K562 (cell line): ENCODE measurements at regions not wholly inside any gene's neighbourhood (a gene's known extent, or its start where the extent isn't known, plus 50 kb on each side); places are given as distances from the start of the nearest gene placed in this dataset.

ENCODE experiments used
- ATAC-seq: fragments of 200-7000 bp; cut with Tn5 transposase; 3 replicates; pipeline ENCODE4 v1.9.1; 2020; ENCODE audit warnings: moderate library complexity
- BruUV-seq: library from RNA; stranded (reverse); fragments of 400-500 nt; replicated peaks from 2 replicates; lab custom pipeline; 2021; lab: Mats Ljungman, UMichigan
- CTCF ChIA-PET: fragments of 300-600 bp; formaldehyde crosslinking; extraction: SDS; loops from one replicate; lab custom pipeline; 2021; ENCODE audit warnings: low intra/inter-chr PET ratio; lab: Yijun Ruan, JAX
- POLR2A ChIA-PET: fragments of 300-600, 350-650 bp; sonication (Branson Sonifier 250); formaldehyde crosslinking; extraction: SDS; loops from one replicate; lab custom pipeline; 2021; ENCODE audit warnings: antibody characterized with exemption, inconsistent platforms; lab: Yijun Ruan, JAX
- DNase-seq, 4 experiments: peaks; one replicate each; pipeline versions ENCODE4 v3.0.0 to v3.0.0-alpha.2; 2011 to 2018; ENCODE audit warnings: low spot score in 3 of 4, mixed read lengths in 3 of 4; ENCODE audit errors: extremely low read depth in 1 of 4
- FAIRE-seq: peaks from 2 replicates; lab custom pipeline; 2011; peaks lifted over from hg19 to GRCh38; lab: Jason Lieb, UNC
- H2AFZ ChIP-seq: 2 replicates; pipeline ENCODE4 v1.6.0; 2011; ENCODE audit warnings: low read depth, low read length, control low read depth, inconsistent platforms
- H3K27ac ChIP-seq: fragments of 200-600 bp; 3 replicates; pipeline ENCODE4 v1.8.0; 2011; ENCODE audit warnings: low read depth, mild to moderate bottlenecking, control low read depth, inconsistent platforms, low read length, moderate library complexity, mixed read lengths; ENCODE audit errors: extremely low read depth
- H3K27me3 ChIP-seq, 2 experiments: fragments of 300-600 bp in 1 of 2; 2 replicates in 1 of 2; 3 replicates in 1 of 2; pipeline versions ENCODE4 v1.6.0 to v1.8.0; 2011; ENCODE audit warnings: inconsistent platforms in 2 of 2, low read length in 2 of 2, mild to moderate bottlenecking in 1 of 2, mixed read lengths in 1 of 2, moderate library complexity in 1 of 2; ENCODE audit not compliant: control insufficient read depth in 2 of 2, insufficient read depth in 2 of 2
- H3K36me3 ChIP-seq: fragments of 300-600 bp; 3 replicates; pipeline ENCODE4 v1.8.0; 2011; ENCODE audit warnings: mild to moderate bottlenecking, low read length, inconsistent platforms; ENCODE audit not compliant: control insufficient read depth, insufficient read depth
- H3K4me1 ChIP-seq, 2 experiments: fragments of 200-600 bp in 1 of 2; replicated peaks in 1 of 2; 2 replicates in 1 of 2; 3 replicates in 1 of 2; pipeline versions ENCODE4 v1.5.1 to v1.8.0; 2011; ENCODE audit warnings: inconsistent platforms in 2 of 2, low read length in 2 of 2, mild to moderate bottlenecking in 1 of 2, mixed read lengths in 1 of 2, moderate library complexity in 1 of 2; ENCODE audit not compliant: control insufficient read depth in 2 of 2, insufficient read depth in 2 of 2
- H3K4me2 ChIP-seq: 2 replicates; pipeline ENCODE4 v1.6.1; 2011; ENCODE audit warnings: low read length, control low read depth, inconsistent platforms, mixed read lengths; ENCODE audit not compliant: insufficient read depth
- H3K4me3 ChIP-seq: fragments of 200-600 bp; sonication (generic), shearing (Covaris generic); 2 replicates; pipeline ENCODE4 v1.5.1; 2016; ENCODE audit warnings: control low read depth, inconsistent platforms
- H3K79me2 ChIP-seq: fragments of 200-600 bp; 3 replicates; pipeline ENCODE4 v1.8.0; 2011; ENCODE audit warnings: low read length, inconsistent platforms; ENCODE audit not compliant: control insufficient read depth, insufficient read depth
- H3K9ac ChIP-seq, 2 experiments: 2 replicates each; pipeline versions ENCODE4 v1.6.0 to v1.6.1; 2011; ENCODE audit warnings: low read depth in 2 of 2, low read length in 2 of 2, control low read depth in 1 of 2, inconsistent platforms in 1 of 2, mild to moderate bottlenecking in 1 of 2, mixed read lengths in 1 of 2; ENCODE audit not compliant: insufficient read depth in 1 of 2
- H3K9me1 ChIP-seq: one replicate; pipeline ENCODE4 v1.6.0; 2011; ENCODE audit warnings: inconsistent platforms, mild to moderate bottlenecking, low read length, moderate library complexity; ENCODE audit not compliant: control insufficient read depth, insufficient read depth
- H3K9me3 ChIP-seq: replicated peaks from 2 replicates; pipeline ENCODE4 v1.5.1; 2011; ENCODE audit warnings: low read depth, low read length, inconsistent platforms; ENCODE audit not compliant: control insufficient read depth, insufficient read depth
- H4K20me1 ChIP-seq: replicated peaks from 2 replicates; pipeline ENCODE4 v1.6.1; 2011; ENCODE audit warnings: low read length, inconsistent platforms, mixed read lengths; ENCODE audit not compliant: control insufficient read depth, insufficient read depth
- ASH1L ChIP-seq: fragments of 450-650 bp; IDR thresholded peaks from 2 replicates; pipeline ENCODE4 v1.6.1; 2018; ENCODE audit warnings: borderline replicate concordance, mild to moderate bottlenecking, low read depth; ENCODE audit not compliant: partially characterized antibody
- CBFA2T3 ChIP-seq: fragments of 450-650 bp; IDR thresholded peaks from 2 replicates; pipeline ENCODE4 v1.6.1; 2017
- DIDO1 ChIP-seq: fragments of 450-650 bp; IDR thresholded peaks from 2 replicates; pipeline ENCODE4 v1.6.1; 2016; ENCODE audit warnings: low read depth, missing biosample characterization, missing genetic modification characterization
- DNMT1 ChIP-seq: fragments of 450-650 bp; IDR thresholded peaks from 2 replicates; pipeline ENCODE4 v1.6.1; 2016; ENCODE audit warnings: antibody characterized with exemption, mild to moderate bottlenecking
- MYC ChIP-seq, 2 experiments: fragments of 250-450 bp in 1 of 2; sonication (Bioruptor Pico) in 1 of 2; IDR thresholded peaks; 2 replicates each; pipeline versions ENCODE4 v1.5.1 to v1.6.1; 2012 to 2021; ENCODE audit warnings: low read depth in 2 of 2, borderline replicate concordance in 1 of 2, improper control_type of control experiment in 1 of 2, low read length in 1 of 2, mild to moderate bottlenecking in 1 of 2, moderate library complexity in 1 of 2
- NONO ChIP-seq, 2 experiments: fragments of 200-400 bp in 1 of 2; fragments of 450-650 bp in 1 of 2; formaldehyde crosslinking in 1 of 2; IDR thresholded peaks; 2 replicates each; pipeline ENCODE4 v1.6.1; 2017; ENCODE audit warnings: low read depth in 2 of 2, mild to moderate bottlenecking in 2 of 2, moderate library complexity in 2 of 2, low read length in 1 of 2
- SREBF1 ChIP-seq: fragments of 150-350 bp; IDR thresholded peaks from 2 replicates; pipeline ENCODE4 v1.6.1; 2014; ENCODE audit warnings: antibody characterized with exemption, low read depth, low read length, borderline replicate concordance
- WGBS: fragments of 100-300 bp; shearing (Covaris generic); methylation state at CpG from one replicate; pipeline ENCODE4 v1.1.6; 2016; ENCODE audit warnings: low coverage, mixed read lengths; ENCODE audit not compliant: insufficient coverage; ENCODE audit errors: missing lambda C conversion rate; 5-methylcytosine and 5-hydroxymethylcytosine counted together
- in situ Hi-C: fragments of 300-500 bp; cut with MboI; formaldehyde crosslinking; loops from 4 replicates; pipeline ENCODE4 v1.15.0; 2018; ENCODE audit warnings: inconsistent platforms, mixed read lengths
- intact Hi-C: fragments of 100-400 bp; cut with micrococcal nuclease; formaldehyde crosslinking; loops from 2 replicates; pipeline ENCODE4 v1.14.2; 2022
- TF ChIP-seq, protein P1 (sequence below): sonication (generic); formaldehyde crosslinking; IDR thresholded peaks from 2 replicates; pipeline ENCODE4 v1.8.0; 2023; ENCODE audit warnings: mild to moderate bottlenecking, missing genetic modification reagents
- TF ChIP-seq, protein P2 (sequence below), 2 experiments: fragments of 150-350 bp in 1 of 2; IDR thresholded peaks; 2 replicates each; pipeline ENCODE4 v1.6.1; 2012 to 2016; ENCODE audit warnings: low read depth in 2 of 2, low read length in 2 of 2, mild to moderate bottlenecking in 1 of 2, moderate library complexity in 1 of 2
- TF ChIP-seq, protein P3 (sequence below): fragments of 450-650 bp; formaldehyde crosslinking; IDR thresholded peaks from 2 replicates; pipeline ENCODE4 v1.4.0; 2020; ENCODE audit warnings: mild to moderate bottlenecking
- TF ChIP-seq, protein P4 (sequence below): fragments of 250-450 bp; sonication (Bioruptor Pico); IDR thresholded peaks from 2 replicates; pipeline ENCODE4 v1.9.0; 2021; ENCODE audit warnings: mild to moderate bottlenecking

DNA sequence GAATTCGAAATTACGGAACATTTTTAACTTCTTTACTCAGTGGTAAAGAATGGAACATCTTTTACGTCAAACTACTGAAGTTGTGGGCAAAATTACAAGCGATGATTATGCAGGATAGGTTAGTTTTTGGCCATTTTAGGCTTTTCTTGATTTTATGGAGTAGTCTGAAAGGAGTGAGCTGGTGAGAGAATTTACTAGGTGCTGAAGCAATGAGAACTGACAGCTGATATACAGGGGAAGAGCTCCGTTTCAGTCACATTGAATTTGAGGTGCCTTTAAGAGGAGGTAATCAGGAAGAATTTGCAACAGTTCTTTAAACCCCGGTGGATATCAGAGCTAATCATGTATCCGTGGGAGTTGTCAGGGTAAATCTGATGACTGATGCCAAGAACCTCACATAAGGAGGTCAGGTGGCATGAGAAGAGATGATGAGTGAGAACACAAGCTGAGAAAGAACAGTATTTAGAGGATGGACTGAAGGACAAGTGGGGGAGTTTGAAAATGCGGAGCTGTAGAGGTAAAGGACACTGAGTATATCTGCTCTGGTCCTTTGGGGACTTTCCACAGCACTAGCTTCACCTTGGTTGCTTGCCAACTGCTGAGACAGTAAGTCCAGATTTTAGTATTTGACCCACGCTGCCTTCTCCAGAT is 104.3 kb downstream of the AHR start (continued):
- TF ChIP-seq, protein P1, sequence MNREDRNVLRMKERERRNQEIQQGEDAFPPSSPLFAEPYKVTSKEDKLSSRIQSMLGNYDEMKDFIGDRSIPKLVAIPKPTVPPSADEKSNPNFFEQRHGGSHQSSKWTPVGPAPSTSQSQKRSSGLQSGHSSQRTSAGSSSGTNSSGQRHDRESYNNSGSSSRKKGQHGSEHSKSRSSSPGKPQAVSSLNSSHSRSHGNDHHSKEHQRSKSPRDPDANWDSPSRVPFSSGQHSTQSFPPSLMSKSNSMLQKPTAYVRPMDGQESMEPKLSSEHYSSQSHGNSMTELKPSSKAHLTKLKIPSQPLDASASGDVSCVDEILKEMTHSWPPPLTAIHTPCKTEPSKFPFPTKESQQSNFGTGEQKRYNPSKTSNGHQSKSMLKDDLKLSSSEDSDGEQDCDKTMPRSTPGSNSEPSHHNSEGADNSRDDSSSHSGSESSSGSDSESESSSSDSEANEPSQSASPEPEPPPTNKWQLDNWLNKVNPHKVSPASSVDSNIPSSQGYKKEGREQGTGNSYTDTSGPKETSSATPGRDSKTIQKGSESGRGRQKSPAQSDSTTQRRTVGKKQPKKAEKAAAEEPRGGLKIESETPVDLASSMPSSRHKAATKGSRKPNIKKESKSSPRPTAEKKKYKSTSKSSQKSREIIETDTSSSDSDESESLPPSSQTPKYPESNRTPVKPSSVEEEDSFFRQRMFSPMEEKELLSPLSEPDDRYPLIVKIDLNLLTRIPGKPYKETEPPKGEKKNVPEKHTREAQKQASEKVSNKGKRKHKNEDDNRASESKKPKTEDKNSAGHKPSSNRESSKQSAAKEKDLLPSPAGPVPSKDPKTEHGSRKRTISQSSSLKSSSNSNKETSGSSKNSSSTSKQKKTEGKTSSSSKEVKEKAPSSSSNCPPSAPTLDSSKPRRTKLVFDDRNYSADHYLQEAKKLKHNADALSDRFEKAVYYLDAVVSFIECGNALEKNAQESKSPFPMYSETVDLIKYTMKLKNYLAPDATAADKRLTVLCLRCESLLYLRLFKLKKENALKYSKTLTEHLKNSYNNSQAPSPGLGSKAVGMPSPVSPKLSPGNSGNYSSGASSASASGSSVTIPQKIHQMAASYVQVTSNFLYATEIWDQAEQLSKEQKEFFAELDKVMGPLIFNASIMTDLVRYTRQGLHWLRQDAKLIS (CRISPR knock-in tag): no peak
- TF ChIP-seq DIDO1: no peak
- TF ChIP-seq CBFA2T3: no peak
- no peak for TF ChIP-seq NONO (IDR thresholded peaks at IDR 0.05; ENCODE audit: low read depth in 2 of 2, low read length in 1 of 2)
- TF ChIP-seq DNMT1: no peak
- no peak for TF ChIP-seq MYC (IDR thresholded peaks at IDR 0.05; ENCODE audit: low read depth, low read length)
- TF ChIP-seq MYC (CRISPR knock-in tag; IDR thresholded peaks at IDR 0.05; ENCODE audit: borderline replicate concordance, low read depth): no peak

DNA sequence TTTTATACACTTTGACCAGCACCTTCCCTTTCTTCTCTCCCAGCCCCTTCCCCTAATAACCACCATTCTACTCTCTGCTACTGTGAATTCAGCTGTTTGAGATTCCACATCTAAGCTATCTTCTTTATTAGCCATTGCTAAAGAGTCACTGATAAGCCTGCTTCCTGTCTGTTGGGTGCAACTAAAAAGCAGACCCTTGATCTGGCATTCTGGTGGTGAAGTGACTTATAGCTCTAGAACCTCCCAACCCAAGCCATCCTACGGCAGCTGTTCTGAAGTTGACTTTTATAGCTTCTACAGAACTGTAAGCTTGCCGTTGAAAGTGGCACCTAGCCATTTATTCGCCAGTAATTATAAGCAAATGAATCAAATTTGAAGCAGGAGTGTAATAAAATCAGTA is 105.6 kb downstream of the AHR start:
- ChIA-PET POLR2A (no interaction called here), CTCF (no interaction called here)
- Histone ChIP-seq H3K9me3 (no peaks in the 10 kb centered on the region), H3K9me1 (no peaks in the 10 kb centered on the region), H2AFZ (no peak overlapping the region), H3K79me2 (no peaks in the 10 kb centered on the region), H3K4me3 (no peak overlapping the region), H3K27me3 (no peaks in the 10 kb centered on the region), H3K27ac (no peak overlapping the region), H4K20me1 (no peaks in the 10 kb centered on the region), H3K36me3 (no peaks in the 10 kb centered on the region), H3K9ac (no peak overlapping the region), H3K4me2 (no peak overlapping the region), H3K4me1 (no peaks in the 10 kb centered on the region)
- no peak for DNase-seq
- FAIRE-seq: no peak
- no peak for ATAC-seq
- in situ Hi-C loops: no loop called here
- WGBS: 10% methylated on average over 3 of the region's 3 CpGs
- intact Hi-C loops: no loop called here
- BruUV-seq: no TSS peak
- TF ChIP-seq SREBF1 (no peak), ASH1L (no peak)
- TF ChIP-seq, protein P2, sequence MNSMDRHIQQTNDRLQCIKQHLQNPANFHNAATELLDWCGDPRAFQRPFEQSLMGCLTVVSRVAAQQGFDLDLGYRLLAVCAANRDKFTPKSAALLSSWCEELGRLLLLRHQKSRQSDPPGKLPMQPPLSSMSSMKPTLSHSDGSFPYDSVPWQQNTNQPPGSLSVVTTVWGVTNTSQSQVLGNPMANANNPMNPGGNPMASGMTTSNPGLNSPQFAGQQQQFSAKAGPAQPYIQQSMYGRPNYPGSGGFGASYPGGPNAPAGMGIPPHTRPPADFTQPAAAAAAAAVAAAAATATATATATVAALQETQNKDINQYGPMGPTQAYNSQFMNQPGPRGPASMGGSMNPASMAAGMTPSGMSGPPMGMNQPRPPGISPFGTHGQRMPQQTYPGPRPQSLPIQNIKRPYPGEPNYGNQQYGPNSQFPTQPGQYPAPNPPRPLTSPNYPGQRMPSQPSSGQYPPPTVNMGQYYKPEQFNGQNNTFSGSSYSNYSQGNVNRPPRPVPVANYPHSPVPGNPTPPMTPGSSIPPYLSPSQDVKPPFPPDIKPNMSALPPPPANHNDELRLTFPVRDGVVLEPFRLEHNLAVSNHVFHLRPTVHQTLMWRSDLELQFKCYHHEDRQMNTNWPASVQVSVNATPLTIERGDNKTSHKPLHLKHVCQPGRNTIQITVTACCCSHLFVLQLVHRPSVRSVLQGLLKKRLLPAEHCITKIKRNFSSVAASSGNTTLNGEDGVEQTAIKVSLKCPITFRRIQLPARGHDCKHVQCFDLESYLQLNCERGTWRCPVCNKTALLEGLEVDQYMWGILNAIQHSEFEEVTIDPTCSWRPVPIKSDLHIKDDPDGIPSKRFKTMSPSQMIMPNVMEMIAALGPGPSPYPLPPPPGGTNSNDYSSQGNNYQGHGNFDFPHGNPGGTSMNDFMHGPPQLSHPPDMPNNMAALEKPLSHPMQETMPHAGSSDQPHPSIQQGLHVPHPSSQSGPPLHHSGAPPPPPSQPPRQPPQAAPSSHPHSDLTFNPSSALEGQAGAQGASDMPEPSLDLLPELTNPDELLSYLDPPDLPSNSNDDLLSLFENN (IDR thresholded peaks at IDR 0.05; ENCODE audit: low read depth in 2 of 2, low read length in 2 of 2): no peak
- TF ChIP-seq, protein P3, sequence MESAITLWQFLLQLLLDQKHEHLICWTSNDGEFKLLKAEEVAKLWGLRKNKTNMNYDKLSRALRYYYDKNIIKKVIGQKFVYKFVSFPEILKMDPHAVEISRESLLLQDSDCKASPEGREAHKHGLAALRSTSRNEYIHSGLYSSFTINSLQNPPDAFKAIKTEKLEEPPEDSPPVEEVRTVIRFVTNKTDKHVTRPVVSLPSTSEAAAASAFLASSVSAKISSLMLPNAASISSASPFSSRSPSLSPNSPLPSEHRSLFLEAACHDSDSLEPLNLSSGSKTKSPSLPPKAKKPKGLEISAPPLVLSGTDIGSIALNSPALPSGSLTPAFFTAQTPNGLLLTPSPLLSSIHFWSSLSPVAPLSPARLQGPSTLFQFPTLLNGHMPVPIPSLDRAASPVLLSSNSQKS (CRISPR knock-in tag): no peak
- TF ChIP-seq, protein P4, sequence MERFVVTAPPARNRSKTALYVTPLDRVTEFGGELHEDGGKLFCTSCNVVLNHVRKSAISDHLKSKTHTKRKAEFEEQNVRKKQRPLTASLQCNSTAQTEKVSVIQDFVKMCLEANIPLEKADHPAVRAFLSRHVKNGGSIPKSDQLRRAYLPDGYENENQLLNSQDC (CRISPR knock-in tag): no peak
